Activated naive CD8-positive, alpha-beta T cell treated with anti-CD3 and anti-CD28 coated beads for 36 hours (primary cell): ENCODE measurements at regions not wholly inside any gene's neighbourhood (a gene's known extent, or its start where the extent isn't known, plus 50 kb on each side); places are given as distances from the start of the nearest gene placed in this dataset.

Experiments
- DNase-seq: peaks from one replicate; pipeline ENCODE4 v3.0.0; 2021
- H3K27ac Mint-ChIP-seq: one replicate; pipeline ENCODE4 v1.8.0; 2022; ENCODE audit warnings: mild to moderate bottlenecking, moderate library complexity, mixed read lengths
- H3K27me3 Mint-ChIP-seq: one replicate; pipeline ENCODE4 v1.8.0; 2022; ENCODE audit warnings: mild to moderate bottlenecking, mixed read lengths
- H3K36me3 Mint-ChIP-seq: one replicate; pipeline ENCODE4 v1.8.0; 2021; ENCODE audit warnings: mild to moderate bottlenecking, mixed read lengths
- H3K4me1 Mint-ChIP-seq: one replicate; pipeline ENCODE4 v1.8.0; 2021; ENCODE audit warnings: mixed read lengths
- H3K4me3 Mint-ChIP-seq: one replicate; pipeline ENCODE4 v1.8.0; 2022; ENCODE audit warnings: mild to moderate bottlenecking, moderate library complexity, mixed read lengths
- H3K9me3 Mint-ChIP-seq: one replicate; pipeline ENCODE4 v1.8.0; 2022; ENCODE audit warnings: mixed read lengths

GRCh38 chr7:72524037-72524436, 111.9 kb upstream of the CALN1 start:
- no peak overlapping the region for H3K27ac Mint-ChIP-seq
- no peaks in the 10 kb centered on the region for H3K36me3 Mint-ChIP-seq
- H3K4me1 Mint-ChIP-seq: no peaks in the 10 kb centered on the region
- no peak overlapping the region for H3K4me3 Mint-ChIP-seq
- H3K9me3 Mint-ChIP-seq: peaks cover 2% of the 10 kb centered on the region
- no peak for DNase-seq
- H3K27me3 Mint-ChIP-seq: no peaks in the 10 kb centered on the region

DNA sequence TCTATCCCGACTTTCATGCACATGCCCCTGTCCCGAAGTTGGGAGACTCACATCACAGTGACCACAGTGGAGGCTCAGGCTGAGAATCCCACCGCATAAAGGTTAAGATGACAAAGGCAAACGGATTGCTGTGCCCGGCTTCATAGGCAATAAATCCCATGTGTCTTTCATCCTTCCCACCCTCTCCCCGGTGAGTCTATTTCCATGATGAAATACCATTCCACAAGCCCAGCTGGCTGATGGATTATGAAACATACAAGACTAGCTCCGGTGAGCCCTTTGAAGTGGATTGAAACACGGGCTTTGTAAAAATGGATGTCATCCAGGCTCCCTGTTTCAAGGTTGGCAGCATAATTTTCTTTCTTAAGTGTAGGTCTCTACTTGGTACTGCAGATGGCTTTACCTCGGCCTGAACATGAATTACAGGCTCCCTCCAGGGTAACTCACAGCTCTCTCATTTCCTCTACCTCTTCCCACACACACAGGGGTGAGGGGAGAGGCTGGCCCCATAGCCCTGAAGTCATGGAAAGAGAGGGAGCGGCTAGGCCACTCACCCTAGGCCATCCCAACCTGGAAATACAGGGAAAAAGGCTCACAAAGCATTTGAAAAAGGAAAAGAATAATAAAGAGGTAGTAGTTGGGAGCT, 92.0 kb upstream of the CALN1 start:
- no peak overlapping the region for H3K27ac Mint-ChIP-seq
- no peaks in the 10 kb centered on the region for H3K36me3 Mint-ChIP-seq
- no peak overlapping the region for H3K4me3 Mint-ChIP-seq
- H3K4me1 Mint-ChIP-seq: no peaks in the 10 kb centered on the region
- no peak for DNase-seq
- no peaks in the 10 kb centered on the region for H3K9me3 Mint-ChIP-seq
- peaks cover 3% of the 10 kb centered on the region for H3K27me3 Mint-ChIP-seq

DNA sequence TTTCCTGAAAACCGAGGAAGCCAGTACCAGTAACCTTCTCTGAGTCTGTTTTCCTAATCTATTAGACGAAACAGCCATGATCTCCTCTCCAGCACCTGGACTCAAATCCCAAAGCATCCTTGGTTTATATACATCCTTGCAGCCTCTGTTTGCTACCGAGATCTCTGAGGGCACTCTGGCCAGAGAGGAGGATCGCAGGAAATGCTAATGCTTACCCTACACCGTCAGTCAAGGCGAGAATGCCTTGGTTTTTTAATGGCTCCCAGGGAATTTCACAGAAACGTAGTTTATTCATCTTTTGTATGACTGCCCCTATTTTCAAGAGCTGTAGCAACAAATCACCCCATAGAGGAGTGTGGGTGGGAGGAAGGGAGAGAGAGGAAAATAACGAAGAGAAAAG, 91.5 kb upstream of the CALN1 start:
- Mint-ChIP-seq H3K4me3 (no peak overlapping the region), H3K27me3 (peaks cover 3% of the 10 kb centered on the region), H3K9me3 (no peaks in the 10 kb centered on the region), H3K4me1 (no peaks in the 10 kb centered on the region), H3K36me3 (no peaks in the 10 kb centered on the region), H3K27ac (no peak overlapping the region)
- DNase-seq: no peak

GRCh38 chr7:72494807-72495206, 82.7 kb upstream of the CALN1 start:
- Mint-ChIP-seq H3K9me3 (peaks cover 6% of the 10 kb centered on the region), H3K27ac (no peak overlapping the region)

DNA sequence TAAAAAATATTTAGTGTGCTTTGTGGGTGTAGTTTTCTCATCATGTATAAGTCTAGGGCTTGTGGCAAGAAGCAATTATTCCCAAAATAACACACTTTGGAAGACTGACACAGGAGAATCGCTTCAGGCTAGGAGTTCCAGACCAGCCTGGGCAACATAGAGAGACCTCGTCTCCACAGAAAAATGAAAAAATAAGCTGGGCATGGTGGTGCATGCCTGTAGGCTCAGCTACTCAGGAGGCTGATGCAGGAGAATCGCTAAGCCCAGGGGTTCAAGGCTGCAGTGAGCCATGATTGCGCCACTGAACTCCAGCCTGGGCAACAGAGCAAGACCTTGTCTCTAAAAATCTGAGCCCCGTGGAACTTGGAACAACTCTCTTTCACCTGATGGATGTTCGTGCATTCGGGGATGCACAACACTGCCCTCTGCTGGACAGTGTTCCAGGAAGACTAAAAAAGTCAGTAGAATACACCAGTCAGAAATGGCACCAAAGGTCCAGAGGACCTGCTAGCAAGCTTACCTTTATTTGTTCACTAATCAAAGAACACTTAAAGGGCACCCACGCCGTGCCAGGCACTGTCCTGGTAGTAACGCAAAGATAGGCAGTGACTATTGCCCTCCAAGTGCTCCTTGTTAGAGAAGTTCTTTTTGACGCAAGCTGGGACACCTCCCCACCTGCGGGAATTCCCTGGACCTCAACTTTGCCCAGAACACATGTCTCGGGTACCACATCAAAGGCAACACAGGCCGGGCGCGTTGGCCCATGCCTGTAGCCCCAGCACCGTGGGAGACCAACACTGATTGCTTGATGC, 81.9 kb upstream of the CALN1 start:
- no peaks in the 10 kb centered on the region for H3K27me3 Mint-ChIP-seq
- DNase-seq: peak; percentile 30
- H3K4me3 Mint-ChIP-seq: no peak overlapping the region
- no peaks in the 10 kb centered on the region for H3K36me3 Mint-ChIP-seq
- H3K9me3 Mint-ChIP-seq: peaks cover 6% of the 10 kb centered on the region
- H3K27ac Mint-ChIP-seq: no peak overlapping the region
- no peaks in the 10 kb centered on the region for H3K4me1 Mint-ChIP-seq

More at GRCh38 chr7:72494807-72495206, 82.7 kb upstream of the CALN1 start:
- Mint-ChIP-seq H3K36me3 (no peaks in the 10 kb centered on the region), H3K27me3 (peaks cover 2% of the 10 kb centered on the region), H3K4me1 (no peaks in the 10 kb centered on the region), H3K4me3 (no peak overlapping the region)
- DNase-seq: no peak

DNA sequence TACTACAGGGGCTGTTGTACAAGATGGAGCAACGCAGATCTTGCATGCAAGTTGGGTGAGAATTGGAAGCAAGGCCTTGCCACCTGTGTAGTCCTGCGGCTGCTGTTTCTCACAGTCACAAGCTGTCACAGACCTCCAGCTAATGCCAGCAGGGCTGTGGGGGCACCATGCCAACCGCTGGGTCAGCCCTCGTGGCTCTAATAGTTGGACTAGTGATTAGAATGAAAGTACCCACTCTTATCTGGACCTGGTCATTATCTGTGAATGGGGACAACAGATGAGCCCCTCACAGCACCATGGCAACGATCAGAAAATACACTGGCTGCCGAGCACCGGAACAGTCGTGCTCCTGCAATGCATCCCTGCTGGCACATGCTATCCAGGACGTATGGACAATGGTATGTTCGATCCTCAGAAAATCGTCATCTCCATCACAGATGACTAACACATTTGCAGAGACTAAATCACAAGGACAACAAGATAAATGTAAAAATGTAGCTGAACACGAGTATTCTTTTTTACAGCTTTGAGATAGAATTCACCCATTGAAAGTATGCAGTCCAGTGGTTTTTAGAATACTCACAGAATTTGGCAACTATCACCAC, 80.4 kb upstream of the CALN1 start:
- Mint-ChIP-seq H3K4me1 (no peaks in the 10 kb centered on the region), H3K4me3 (no peak overlapping the region), H3K9me3 (peaks cover 2% of the 10 kb centered on the region), H3K36me3 (no peaks in the 10 kb centered on the region), H3K27me3 (no peaks in the 10 kb centered on the region), H3K27ac (no peak overlapping the region)
- DNase-seq: no peak

DNA sequence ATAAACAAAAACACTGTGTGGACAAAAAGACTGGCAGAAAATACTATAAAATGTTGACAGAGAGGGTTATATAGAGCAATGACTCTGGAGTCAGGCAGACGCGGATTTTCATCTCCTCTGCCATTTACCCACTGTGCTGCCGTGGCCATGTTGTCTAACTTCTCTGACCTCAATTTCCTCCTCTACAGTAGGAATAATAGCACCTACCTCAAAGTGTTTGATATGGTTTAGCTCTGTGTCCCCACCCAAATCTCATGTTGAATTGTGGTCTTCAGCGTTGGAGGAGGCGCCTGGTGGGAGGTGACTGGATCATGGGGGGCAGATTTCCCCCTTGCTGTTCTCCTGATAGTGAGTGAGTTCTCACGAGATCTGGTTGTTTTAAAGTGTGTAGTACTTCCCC, 78.2 kb upstream of the CALN1 start:
- H3K27ac Mint-ChIP-seq: no peak overlapping the region
- DNase-seq: no peak
- H3K36me3 Mint-ChIP-seq: no peaks in the 10 kb centered on the region
- H3K27me3 Mint-ChIP-seq: no peaks in the 10 kb centered on the region
- no peak overlapping the region for H3K4me3 Mint-ChIP-seq
- peaks cover 2% of the 10 kb centered on the region for H3K9me3 Mint-ChIP-seq
- H3K4me1 Mint-ChIP-seq: no peaks in the 10 kb centered on the region

DNA sequence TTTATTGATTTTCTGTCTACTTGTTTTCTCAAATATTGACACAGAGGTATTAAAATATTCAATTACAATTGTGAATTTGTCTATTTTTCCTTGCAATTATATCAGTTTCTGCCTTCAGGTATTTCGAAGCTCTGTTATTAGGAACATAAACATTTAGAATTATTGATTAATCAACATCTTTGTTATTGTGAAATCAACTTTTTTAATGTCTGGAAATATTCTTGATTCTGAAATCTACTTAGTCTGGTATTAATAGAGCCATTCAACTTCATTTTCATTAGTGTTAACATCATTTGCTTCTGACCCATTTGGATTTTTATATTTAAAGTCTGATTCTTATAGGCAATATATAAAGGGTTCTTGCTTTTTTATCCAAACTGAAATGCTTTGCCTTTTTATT, 69.8 kb upstream of the CALN1 start:
- H3K4me3 Mint-ChIP-seq: no peak overlapping the region
- H3K27ac Mint-ChIP-seq: no peak overlapping the region
- DNase-seq: no peak
- H3K27me3 Mint-ChIP-seq: peaks cover 3% of the 10 kb centered on the region
- H3K9me3 Mint-ChIP-seq: peaks cover 5% of the 10 kb centered on the region
- H3K36me3 Mint-ChIP-seq: peaks cover 1% of the 10 kb centered on the region
- no peaks in the 10 kb centered on the region for H3K4me1 Mint-ChIP-seq

- Mint-ChIP-seq H3K4me1 (no peaks in the 10 kb centered on the region), H3K36me3 (peaks cover 1% of the 10 kb centered on the region), H3K9me3 (peaks cover 7% of the 10 kb centered on the region), H3K27me3 (no peaks in the 10 kb centered on the region), H3K4me3 (no peak overlapping the region), H3K27ac (no peak overlapping the region)
- DNase-seq: no peak
These were observed 64.6 kb upstream of the CALN1 start for GRCh38 chr7:72476608-72477305.

DNA sequence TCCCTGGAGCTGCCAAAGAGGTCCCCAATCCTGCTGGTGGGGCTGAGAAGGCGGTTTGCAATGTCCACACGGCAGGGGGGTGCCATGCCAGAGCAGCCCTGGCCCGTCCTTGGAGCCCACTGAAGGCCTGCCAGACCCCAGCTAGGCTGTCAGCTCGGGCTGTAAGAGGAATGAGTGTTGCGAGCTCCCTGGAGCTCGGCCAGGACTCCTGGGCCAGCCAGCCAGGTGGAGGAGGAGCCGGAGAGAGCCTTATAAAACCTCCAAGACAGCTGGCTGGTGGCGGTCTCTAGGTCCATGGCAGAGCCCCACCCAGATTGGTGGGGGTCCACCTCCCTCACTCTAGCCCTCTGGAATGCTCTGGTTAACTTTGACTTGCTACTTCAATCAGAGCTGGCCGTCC, 55.1 kb upstream of the CALN1 start:
- Mint-ChIP-seq H3K36me3 (no peaks in the 10 kb centered on the region), H3K27me3 (no peaks in the 10 kb centered on the region), H3K4me1 (no peaks in the 10 kb centered on the region), H3K9me3 (no peaks in the 10 kb centered on the region), H3K4me3 (no peak overlapping the region), H3K27ac (no peak overlapping the region)
- DNase-seq: no peak

DNA sequence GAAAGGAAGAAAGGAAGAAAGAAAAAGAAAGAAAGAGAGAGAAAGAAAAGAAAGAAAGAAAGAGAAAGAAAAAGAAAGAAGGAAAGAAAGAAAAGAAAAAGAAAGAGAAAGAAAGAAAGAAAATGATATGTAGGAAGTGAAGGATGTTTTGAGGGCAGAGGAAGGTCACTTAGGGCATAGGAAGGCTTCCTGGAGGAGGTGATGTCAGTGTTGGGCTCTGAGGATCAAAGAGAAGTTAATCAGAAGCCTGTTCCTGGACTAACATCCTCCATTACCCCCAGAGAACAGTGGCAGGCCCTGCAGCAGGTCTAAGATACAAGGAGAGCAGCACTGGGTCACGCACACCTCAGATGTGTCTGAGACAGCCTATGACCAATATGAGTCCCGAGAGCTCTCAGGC, 54.7 kb upstream of the CALN1 start:
- no peak overlapping the region for H3K4me3 Mint-ChIP-seq
- H3K36me3 Mint-ChIP-seq: no peaks in the 10 kb centered on the region
- no peak overlapping the region for H3K27ac Mint-ChIP-seq
- H3K9me3 Mint-ChIP-seq: no peaks in the 10 kb centered on the region
- no peaks in the 10 kb centered on the region for H3K4me1 Mint-ChIP-seq
- DNase-seq: no peak
- H3K27me3 Mint-ChIP-seq: no peaks in the 10 kb centered on the region

- Mint-ChIP-seq H3K9me3 (no peaks in the 10 kb centered on the region), H3K27ac (no peak overlapping the region), H3K27me3 (no peaks in the 10 kb centered on the region), H3K4me1 (no peaks in the 10 kb centered on the region), H3K36me3 (no peaks in the 10 kb centered on the region), H3K4me3 (no peak overlapping the region)
- no peak for DNase-seq
These were observed 53.4 kb upstream of the CALN1 start for GRCh38 chr7:72465521-72465920.

- no peak for DNase-seq
- Mint-ChIP-seq H3K36me3 (no peaks in the 10 kb centered on the region), H3K4me3 (no peak overlapping the region), H3K4me1 (no peaks in the 10 kb centered on the region), H3K9me3 (no peaks in the 10 kb centered on the region), H3K27me3 (no peaks in the 10 kb centered on the region), H3K27ac (no peak overlapping the region)
These were observed 50.2 kb upstream of the CALN1 start for GRCh38 chr7:72462311-72462710.
